HG03571 (cell line): ENCODE measurements at regions not wholly inside any gene's neighbourhood (a gene's known extent, or its start where the extent isn't known, plus 50 kb on each side); places are given as distances from the start of the nearest gene placed in this dataset.
"Not testable (repeated sequence)": the region's sequence is repeated elsewhere in the genome, so short reads cannot be mapped to it uniquely, and the experiment has no call there.

Source experiments
- ATAC-seq: cut with Tn5 transposase; IDR thresholded peaks from one replicate; pipeline ENCODE4 v1.9.1; 2021; ENCODE audit not compliant: unreplicated experiment

DNA sequence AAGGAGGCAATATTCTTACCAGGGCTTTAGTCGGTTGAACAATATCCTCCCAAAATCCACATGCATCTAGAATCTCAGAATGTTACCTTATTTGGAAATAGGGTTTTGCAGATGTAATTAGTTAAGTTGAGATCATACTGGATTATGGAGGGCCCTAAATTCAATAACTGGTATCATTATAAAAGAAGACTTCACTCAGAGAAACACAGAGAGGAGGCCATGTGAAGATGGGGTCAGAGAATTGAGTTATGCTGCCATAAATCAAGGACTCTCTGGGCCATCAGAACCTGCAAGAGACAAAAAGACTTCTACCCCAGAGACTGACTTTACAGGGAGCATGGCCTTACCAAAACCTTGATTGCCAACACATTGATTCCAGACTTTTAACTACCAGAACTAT, 1611.1 kb downstream of the SLITRK5 start:
- no peak for ATAC-seq

DNA sequence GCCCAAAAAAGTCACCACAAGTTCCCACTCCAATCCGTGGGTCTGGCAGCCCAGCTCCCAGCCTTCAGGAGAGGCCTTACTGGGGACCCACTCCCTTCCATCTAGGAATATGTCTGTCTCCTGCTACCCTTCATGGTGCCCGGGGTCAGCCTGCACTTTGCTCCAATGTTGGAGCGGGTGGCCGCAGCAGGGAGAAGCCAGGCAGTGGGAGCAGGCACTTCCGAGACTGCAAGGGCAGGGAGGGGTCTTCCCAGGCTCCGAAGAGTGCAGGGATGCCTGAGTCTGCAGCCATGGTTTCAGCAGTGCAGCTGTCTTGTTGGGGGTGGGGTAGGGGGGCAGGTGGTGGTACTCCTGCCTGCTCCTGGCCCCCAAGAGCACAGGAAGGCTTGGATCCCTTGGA, 1616.2 kb downstream of the SLITRK5 start:
- ATAC-seq, result no peak

DNA sequence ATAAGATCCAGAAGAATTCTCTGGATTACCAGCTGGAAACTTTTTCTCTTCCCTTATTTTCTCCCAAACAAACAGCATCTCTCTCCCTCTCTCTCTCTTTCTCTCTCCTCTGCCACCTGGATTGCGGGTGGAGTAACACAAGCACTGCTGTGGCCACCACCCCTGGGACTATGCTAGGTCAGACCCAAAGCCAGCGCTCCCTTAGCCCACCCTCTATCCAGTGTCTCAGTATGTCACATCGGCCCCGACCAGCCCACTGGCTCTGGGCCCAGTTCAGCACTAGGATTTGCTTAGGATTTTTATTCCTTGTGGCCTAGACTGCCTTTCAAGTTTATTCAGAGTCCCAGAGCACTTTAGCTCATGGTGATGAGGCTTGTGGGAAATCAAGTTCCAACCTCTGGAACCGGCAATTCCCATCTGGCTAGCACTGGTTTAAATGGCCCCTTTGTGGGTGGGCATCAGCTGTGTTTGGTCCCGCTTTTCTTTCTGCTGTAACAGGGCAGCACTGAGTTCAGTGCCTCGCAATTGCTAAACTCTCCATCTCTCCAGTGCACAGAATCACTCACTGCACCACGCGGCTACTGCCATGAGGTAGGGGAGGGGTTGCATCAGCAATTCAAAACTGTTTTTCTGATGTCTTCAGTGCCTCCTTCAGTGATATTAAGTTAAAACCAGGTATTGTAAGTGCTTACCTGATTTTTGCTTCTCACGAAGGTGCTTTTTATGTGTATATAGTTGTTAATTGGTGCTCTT, 1623.1 kb downstream of the SLITRK5 start:
- ATAC-seq, result no peak

DNA sequence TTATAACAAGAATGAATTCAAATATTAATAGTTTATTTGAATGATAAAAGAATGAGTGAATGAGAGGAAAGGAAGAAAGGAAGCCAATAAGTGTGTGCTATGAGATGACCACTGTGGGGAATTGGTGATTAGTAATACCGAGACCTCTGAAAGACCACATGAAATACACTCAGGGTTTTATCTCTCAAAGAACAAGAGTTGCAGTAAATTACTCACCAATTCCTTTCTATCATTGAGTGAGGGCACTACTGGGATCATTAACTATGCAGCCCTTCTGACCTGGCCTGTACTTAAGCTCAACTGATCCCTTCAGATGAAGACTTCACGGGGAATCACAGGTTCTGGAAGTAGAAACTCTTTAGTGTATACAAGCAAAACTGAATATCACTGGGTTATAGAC, 1636.1 kb downstream of the SLITRK5 start:
- no peak for ATAC-seq

DNA sequence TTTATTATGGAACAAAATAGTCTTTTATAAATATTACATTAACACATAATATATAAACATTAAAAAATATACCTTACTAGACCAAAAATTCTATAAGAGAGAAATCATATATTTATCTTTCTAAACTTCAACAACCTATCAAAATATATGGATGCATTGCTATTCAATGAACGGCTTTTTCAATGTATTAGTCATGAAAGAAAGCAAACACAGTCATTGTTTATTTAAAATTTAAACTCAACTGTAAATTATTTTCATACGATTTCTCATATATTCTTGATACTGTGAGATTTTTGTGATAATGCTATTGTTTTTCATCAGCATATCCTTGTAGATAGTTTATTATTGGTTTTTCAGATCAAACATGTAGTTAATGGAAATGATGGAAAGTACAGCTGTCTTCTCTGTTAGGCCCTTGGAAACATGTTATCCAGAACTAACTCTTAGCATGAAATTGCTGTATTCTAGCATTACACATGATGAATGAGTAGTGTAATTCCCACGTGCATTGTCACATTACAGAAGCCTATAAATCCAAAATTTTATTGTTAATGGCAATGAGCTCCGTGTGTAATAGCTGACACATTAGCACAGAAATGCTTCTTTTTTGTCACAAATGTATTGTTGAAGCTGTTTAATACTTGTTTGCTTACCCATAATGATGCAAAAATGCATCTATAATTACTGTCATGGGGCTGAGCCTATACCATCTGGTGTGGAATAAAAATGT, 1639.9 kb downstream of the SLITRK5 start:
- ATAC-seq, result no peak

DNA sequence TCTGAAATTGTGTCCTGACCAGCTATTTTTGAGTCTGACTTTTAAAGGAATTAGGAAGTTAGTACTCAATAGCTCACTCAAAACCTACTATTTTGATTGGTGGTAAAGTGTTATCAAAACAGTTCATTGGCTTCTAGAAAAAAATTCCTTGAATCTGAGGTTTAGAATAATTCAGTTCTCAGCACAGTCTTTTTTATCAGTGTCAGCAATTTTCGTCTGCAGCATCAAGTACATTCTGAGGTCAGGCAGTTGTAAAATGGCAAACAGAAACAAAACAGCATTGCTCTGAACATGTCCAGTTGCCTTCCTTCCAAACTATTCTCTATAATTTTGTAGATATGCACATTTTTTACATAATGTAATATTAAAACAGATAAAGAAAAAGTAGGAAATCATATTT, 1644.1 kb downstream of the SLITRK5 start:
- ATAC-seq, result no peak

DNA sequence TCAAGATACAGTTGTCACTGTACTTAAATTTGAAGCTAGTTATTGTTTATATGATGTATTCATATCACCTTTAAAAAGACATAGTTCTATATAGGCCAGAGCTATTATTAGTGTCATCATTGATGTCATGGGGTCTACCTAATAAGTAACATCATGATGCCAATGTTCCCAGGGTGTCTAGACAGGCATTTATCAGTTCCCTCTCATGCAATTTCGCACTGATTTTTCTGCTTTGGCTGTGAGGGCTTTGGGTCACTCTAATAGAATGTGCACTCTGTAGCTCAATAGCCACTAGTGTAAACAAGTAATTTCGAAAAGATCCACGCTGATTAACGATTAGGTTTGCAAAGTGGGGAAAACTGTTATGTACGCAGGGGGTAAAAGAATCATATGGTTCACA, 1651.3 kb downstream of the SLITRK5 start:
- ATAC-seq, result no peak

DNA sequence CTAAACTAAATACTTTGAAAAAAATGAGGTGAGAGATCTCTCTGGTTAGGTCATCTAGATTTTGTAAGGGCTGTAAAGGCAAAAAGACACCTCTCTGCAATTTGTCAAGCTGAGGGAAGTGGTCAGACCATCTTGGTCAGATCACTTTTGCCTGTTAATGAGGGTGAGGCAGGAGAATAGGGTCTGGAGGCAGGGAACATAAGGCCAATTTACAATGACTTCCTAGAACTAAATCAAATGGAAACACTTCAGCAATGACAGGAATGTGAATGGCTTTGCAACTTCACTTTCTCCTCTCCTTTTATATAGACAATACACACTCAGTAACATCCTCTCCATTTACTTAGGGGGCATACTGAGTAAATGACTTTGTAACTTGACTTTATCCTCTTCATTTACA, 1653.4 kb downstream of the SLITRK5 start:
- no peak for ATAC-seq

DNA sequence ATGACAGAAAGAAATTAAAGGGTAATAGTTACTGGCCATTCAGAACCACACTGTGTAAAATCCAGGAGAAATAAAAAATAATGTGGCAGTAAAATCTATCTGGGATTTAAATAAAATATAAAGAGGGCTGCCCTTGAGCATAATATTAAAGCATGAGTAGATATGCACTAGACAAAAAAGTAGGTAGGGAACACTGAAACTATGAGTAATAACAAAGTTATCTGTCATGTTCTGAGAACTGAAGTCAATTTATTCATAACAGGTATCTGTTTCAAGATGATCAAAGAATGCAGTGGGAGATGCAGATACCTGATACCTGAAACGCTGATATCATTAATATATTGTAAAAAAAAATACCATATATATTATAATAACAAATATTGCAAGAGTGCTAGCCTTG, 1672.0 kb downstream of the SLITRK5 start:
- no peak for ATAC-seq

DNA sequence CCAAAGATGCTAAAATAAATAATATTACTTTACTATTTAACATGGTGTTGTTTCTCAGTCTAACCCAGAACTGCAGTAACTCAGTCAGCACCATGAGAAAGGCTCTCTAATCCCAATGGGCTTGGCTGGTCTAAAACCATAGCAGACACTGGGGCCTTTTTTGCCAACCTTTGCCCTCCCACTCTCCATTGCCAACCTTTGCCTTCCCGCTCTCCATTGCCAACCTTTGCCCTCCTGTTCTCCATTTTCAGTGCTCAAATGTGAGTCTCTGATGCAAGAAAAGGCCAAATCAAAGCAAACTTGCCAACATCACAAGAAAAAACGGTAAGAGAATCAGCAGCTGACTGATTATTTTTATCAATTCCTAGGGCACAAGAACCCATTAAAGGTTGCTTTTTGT, 1681.2 kb downstream of the SLITRK5 start:
- no peak for ATAC-seq

DNA sequence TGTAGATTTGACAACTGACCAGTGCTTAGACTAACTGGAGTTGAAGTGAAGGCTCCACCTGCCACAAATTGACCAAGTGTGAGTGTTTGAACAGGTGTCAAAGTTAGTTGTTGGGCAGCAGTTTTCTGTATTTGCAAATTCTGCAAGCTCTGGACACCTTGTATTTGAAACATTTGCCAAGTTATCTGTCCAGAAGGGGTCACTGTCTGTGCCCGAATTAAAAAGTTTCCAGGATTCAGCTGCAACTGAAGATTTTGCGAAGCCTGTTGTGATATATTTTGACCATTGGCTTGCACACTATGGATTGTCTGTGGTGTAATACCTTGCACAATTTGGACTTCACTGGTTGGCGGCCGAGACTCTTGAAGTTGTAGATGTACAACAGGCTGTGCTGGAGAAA, 1690.7 kb downstream of the SLITRK5 start:
- ATAC-seq, result no peak

GRCh38 chr13:89363144-89363543, 1692.0 kb downstream of the SLITRK5 start:
- ATAC-seq, result no peak

- ATAC-seq, result no peak
Measured at GRCh38 chr13:89372193-89372592, 1701.0 kb downstream of the SLITRK5 start.

GRCh38 chr13:89375839-89376238, 1704.7 kb downstream of the SLITRK5 start:
- ATAC-seq, result no peak

- no peak for ATAC-seq
Measured at GRCh38 chr13:89380101-89380500, 1708.9 kb downstream of the SLITRK5 start.

GRCh38 chr13:89382981-89383380, 1711.8 kb downstream of the SLITRK5 start:
- no peak for ATAC-seq

- no peak for ATAC-seq
Measured at GRCh38 chr13:89383891-89384290, 1712.7 kb downstream of the SLITRK5 start.

DNA sequence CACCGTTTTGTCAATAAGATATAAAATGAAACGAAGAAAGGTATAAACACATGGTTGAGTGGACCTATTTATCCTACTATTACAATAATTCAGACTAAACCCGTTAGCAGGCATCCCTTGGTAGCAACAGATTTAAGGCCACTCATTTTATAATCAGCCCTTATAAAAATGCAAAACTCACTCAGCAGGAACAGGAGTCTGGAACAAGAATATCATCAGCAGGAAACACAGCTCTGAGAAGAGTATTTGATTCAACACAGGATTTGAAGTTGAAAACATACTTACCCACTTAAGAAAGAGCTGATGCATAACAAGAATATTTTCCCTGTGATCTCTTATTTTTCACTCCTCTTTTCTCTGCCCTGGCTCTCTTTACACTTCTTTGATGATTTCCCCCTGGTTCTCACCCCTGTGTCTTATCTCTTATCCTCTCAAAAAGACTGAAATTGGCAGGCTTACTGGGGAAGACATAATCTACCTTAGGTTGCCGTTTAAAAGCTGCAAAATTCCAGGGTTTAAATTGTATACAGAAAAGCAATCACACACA, 1722.7 kb downstream of the SLITRK5 start:
- ATAC-seq, result no peak

- ATAC-seq, result no peak
Measured at GRCh38 chr13:89401264-89401675, 1730.1 kb downstream of the SLITRK5 start.

GRCh38 chr13:89402211-89402610, 1731.0 kb downstream of the SLITRK5 start:
- no peak for ATAC-seq

DNA sequence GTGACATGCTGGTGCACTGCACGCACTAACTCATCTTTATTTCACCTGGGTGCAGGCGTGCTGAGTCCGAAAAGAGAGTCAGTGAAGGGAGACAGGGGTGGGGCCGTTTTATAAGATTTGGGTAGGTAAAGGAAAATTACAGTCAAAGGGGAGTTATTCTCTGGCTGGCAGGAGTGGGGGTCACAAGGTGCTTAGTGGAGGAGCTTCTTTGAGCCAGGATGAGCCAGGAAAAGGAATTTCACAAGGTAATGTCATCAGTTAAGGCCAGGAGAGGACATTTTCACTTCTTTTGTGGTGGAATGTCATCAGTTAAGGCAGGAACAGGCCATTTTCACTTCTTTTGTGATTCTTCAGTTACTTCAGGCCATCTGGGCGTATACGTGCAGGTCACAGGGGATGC, 1734.9 kb downstream of the SLITRK5 start:
- ATAC-seq, result not testable (repeated sequence)

- no peak for ATAC-seq
Measured at GRCh38 chr13:89407357-89407756, 1736.2 kb downstream of the SLITRK5 start.
